IgD-negative memory B cell (primary cell): ENCODE measurements at regions not wholly inside any gene's neighbourhood (a gene's known extent, or its start where the extent isn't known, plus 50 kb on each side); places are given as distances from the start of the nearest gene placed in this dataset.
A peak's percentile ranks its signal among the peaks of the same experiment; 100 is the strongest.

Experiments used
- H3K27ac Mint-ChIP-seq, 3 donors: one replicate each; pipeline ENCODE4 v1.8.0; 2020 to 2022; ENCODE audit warnings: mild to moderate bottlenecking in 3 of 3, mixed read lengths in 3 of 3, moderate library complexity in 1 of 3
- H3K27me3 Mint-ChIP-seq: one replicate; pipeline ENCODE4 v1.8.0; 2021; ENCODE audit warnings: mixed read lengths
- H3K36me3 Mint-ChIP-seq: one replicate; pipeline ENCODE4 v1.8.0; 2020; ENCODE audit warnings: mild to moderate bottlenecking, mixed read lengths
- H3K4me1 Mint-ChIP-seq, 3 donors: one replicate each; pipeline ENCODE4 v1.8.0; 2020 to 2022; ENCODE audit warnings: mixed read lengths in 3 of 3, mild to moderate bottlenecking in 1 of 3
- H3K4me3 Mint-ChIP-seq, 4 donors: one replicate each; pipeline ENCODE4 v1.8.0; 2020 to 2022; ENCODE audit warnings: mild to moderate bottlenecking in 4 of 4, mixed read lengths in 4 of 4, moderate library complexity in 3 of 4
- H3K9me3 Mint-ChIP-seq, 3 donors: one replicate each; pipeline ENCODE4 v1.8.0; 2020 to 2021; ENCODE audit warnings: mixed read lengths in 3 of 3, mild to moderate bottlenecking in 1 of 3

- H3K9me3 Mint-ChIP-seq: peaks cover 0 to 2% (median 0%) of the 10 kb centered on the region in 3 donors
- peaks cover 4% of the 10 kb centered on the region for H3K27me3 Mint-ChIP-seq
- H3K36me3 Mint-ChIP-seq: no peaks in the 10 kb centered on the region
- peaks cover 5 to 9% (median 6%) of the 10 kb centered on the region in 3 donors for H3K4me1 Mint-ChIP-seq
- H3K27ac Mint-ChIP-seq: peak overlapping the region in 1 of 3 donors; percentile 15
- no peak overlapping the region for H3K4me3 Mint-ChIP-seq
Measured at GRCh38 chrX:109831326-109831985, 98.4 kb upstream of the ACSL4 start.

GRCh38 chrX:109839694-109840567, 106.9 kb upstream of the ACSL4 start:
- Mint-ChIP-seq H3K27ac (no peak overlapping the region), H3K4me3 (no peak overlapping the region), H3K27me3 (peaks cover under 1% of the 10 kb centered on the region), H3K36me3 (no peaks in the 10 kb centered on the region), H3K4me1 (no peaks in the 10 kb centered on the region), H3K9me3 (no peaks in the 10 kb centered on the region)

GRCh38 chrX:109840585-109840984, 107.5 kb upstream of the ACSL4 start:
- Mint-ChIP-seq H3K4me1 (no peaks in the 10 kb centered on the region), H3K9me3 (no peaks in the 10 kb centered on the region), H3K27ac (no peak overlapping the region), H3K36me3 (no peaks in the 10 kb centered on the region), H3K27me3 (peaks cover 3% of the 10 kb centered on the region), H3K4me3 (no peak overlapping the region)

- Mint-ChIP-seq H3K4me1 (no peaks in the 10 kb centered on the region), H3K27me3 (peaks cover 3% of the 10 kb centered on the region), H3K36me3 (no peaks in the 10 kb centered on the region), H3K9me3 (no peaks in the 10 kb centered on the region), H3K4me3 (no peak overlapping the region), H3K27ac (no peak overlapping the region)
Measured at GRCh38 chrX:109841257-109841656, 108.2 kb upstream of the ACSL4 start.

GRCh38 chrX:109841869-109842579, 109.0 kb upstream of the ACSL4 start:
- H3K36me3 Mint-ChIP-seq: no peaks in the 10 kb centered on the region
- no peaks in the 10 kb centered on the region for H3K9me3 Mint-ChIP-seq
- no peaks in the 10 kb centered on the region for H3K4me1 Mint-ChIP-seq
- peaks cover 3% of the 10 kb centered on the region for H3K27me3 Mint-ChIP-seq
- H3K27ac Mint-ChIP-seq: no peak overlapping the region
- no peak overlapping the region for H3K4me3 Mint-ChIP-seq

GRCh38 chrX:109842611-109843010, 109.6 kb upstream of the ACSL4 start:
- H3K36me3 Mint-ChIP-seq: no peaks in the 10 kb centered on the region
- no peak overlapping the region for H3K4me3 Mint-ChIP-seq
- peaks cover 0 to 3% (median 1%) of the 10 kb centered on the region in 3 donors for H3K4me1 Mint-ChIP-seq
- peaks cover 3% of the 10 kb centered on the region for H3K27me3 Mint-ChIP-seq
- H3K27ac Mint-ChIP-seq: no peak overlapping the region
- no peaks in the 10 kb centered on the region for H3K9me3 Mint-ChIP-seq

GRCh38 chrX:109843963-109844751, 111.1 kb upstream of the ACSL4 start:
- Mint-ChIP-seq H3K27ac (peak overlapping the region in 1 of 3 donors; percentile 3), H3K9me3 (no peaks in the 10 kb centered on the region), H3K36me3 (no peaks in the 10 kb centered on the region), H3K4me1 (peaks cover 6 to 7% (median 6%) of the 10 kb centered on the region in 3 donors), H3K27me3 (peaks cover 3% of the 10 kb centered on the region), H3K4me3 (no peak overlapping the region)

- Mint-ChIP-seq H3K4me1 (peaks cover 6 to 7% (median 6%) of the 10 kb centered on the region in 3 donors), H3K9me3 (no peaks in the 10 kb centered on the region), H3K36me3 (no peaks in the 10 kb centered on the region), H3K27me3 (peaks cover 6% of the 10 kb centered on the region), H3K27ac (no peak overlapping the region), H3K4me3 (no peak overlapping the region)
Measured at GRCh38 chrX:109844986-109845385, 111.9 kb upstream of the ACSL4 start.

- H3K27ac Mint-ChIP-seq: no peak overlapping the region
- H3K9me3 Mint-ChIP-seq: no peaks in the 10 kb centered on the region
- H3K27me3 Mint-ChIP-seq: peaks cover 6% of the 10 kb centered on the region
- no peaks in the 10 kb centered on the region for H3K36me3 Mint-ChIP-seq
- H3K4me3 Mint-ChIP-seq: no peak overlapping the region
- peaks cover 6 to 7% (median 6%) of the 10 kb centered on the region in 3 donors for H3K4me1 Mint-ChIP-seq
Measured at GRCh38 chrX:109845996-109846395, 112.9 kb upstream of the ACSL4 start.

GRCh38 chrX:109847257-109848187, 114.5 kb upstream of the ACSL4 start:
- Mint-ChIP-seq H3K9me3 (no peaks in the 10 kb centered on the region), H3K27me3 (peaks cover 6% of the 10 kb centered on the region), H3K4me3 (no peak overlapping the region), H3K36me3 (peaks cover 2% of the 10 kb centered on the region), H3K4me1 (peaks cover 6 to 7% (median 6%) of the 10 kb centered on the region in 3 donors), H3K27ac (peak overlapping the region in 1 of 3 donors; percentile 47)

GRCh38 chrX:109848461-109849050, 115.5 kb upstream of the ACSL4 start:
- peaks cover 2% of the 10 kb centered on the region for H3K36me3 Mint-ChIP-seq
- H3K27ac Mint-ChIP-seq: no peak overlapping the region
- H3K9me3 Mint-ChIP-seq: no peaks in the 10 kb centered on the region
- H3K27me3 Mint-ChIP-seq: peaks cover 6% of the 10 kb centered on the region
- H3K4me3 Mint-ChIP-seq: peak overlapping the region in 2 of 4 donors; percentile 24 to 70
- peaks cover 6 to 7% (median 6%) of the 10 kb centered on the region in 3 donors for H3K4me1 Mint-ChIP-seq

- Mint-ChIP-seq H3K27me3 (peaks cover 3% of the 10 kb centered on the region), H3K4me3 (no peak overlapping the region), H3K36me3 (peaks cover 2% of the 10 kb centered on the region), H3K4me1 (peaks cover 4 to 7% (median 5%) of the 10 kb centered on the region in 3 donors), H3K9me3 (no peaks in the 10 kb centered on the region), H3K27ac (no peak overlapping the region)
Measured at GRCh38 chrX:109854096-109854495, 121.0 kb upstream of the ACSL4 start.

- Mint-ChIP-seq H3K4me1 (peaks cover 4 to 7% (median 5%) of the 10 kb centered on the region in 3 donors), H3K4me3 (no peak overlapping the region), H3K36me3 (peaks cover 2% of the 10 kb centered on the region), H3K27ac (no peak overlapping the region), H3K9me3 (no peaks in the 10 kb centered on the region), H3K27me3 (no peaks in the 10 kb centered on the region)
Measured at GRCh38 chrX:109855501-109855900, 122.4 kb upstream of the ACSL4 start.
